ENCODE measurements at regions not wholly inside any gene's neighbourhood (a gene's known extent, or its start where the extent isn't known, plus 50 kb on each side); places are given as distances from the start of the nearest gene placed in this dataset.

- Histone ChIP-seq H3K4me3 (ENCODE audit: insufficient read depth, low read depth, low read length) (no peak overlapping the region), H3K23ac (ENCODE audit: low read depth, low read length) (no peak overlapping the region), H3K9ac (ENCODE audit: low read depth, low read length) (no peak overlapping the region), H3K9me1 (ENCODE audit: insufficient read depth, low read length) (no peaks in the 10 kb centered on the region), H3K9me3 (ENCODE audit: control insufficient read depth, insufficient read depth, low read length) (peaks cover 37% of the 10 kb centered on the region), H3K27me3 (ENCODE audit: control insufficient read depth, insufficient read depth, low read length) (no peaks in the 10 kb centered on the region), H3K4me2 (ENCODE audit: low read depth, low read length) (no peak overlapping the region), H2BK15ac (ENCODE audit: low read depth, low read length) (no peak overlapping the region), H3K79me1 (ENCODE audit: low read depth in 1 of 2, low read length in 2 of 2) (no peaks in the 10 kb centered on the region), H3K56ac (ENCODE audit: extremely low read depth, insufficient read depth, low read length) (no peak overlapping the region), H2AK5ac (ENCODE audit: low read depth, low read length) (no peak overlapping the region), H3K27ac (ENCODE audit: insufficient read depth, low read length) (no peak overlapping the region), H4K8ac (ENCODE audit: low read depth in 2 of 2, low read length in 2 of 2) (no peak overlapping the region), H2BK120ac (ENCODE audit: low read depth, low read length) (no peak overlapping the region), H4K5ac (ENCODE audit: low read depth, low read length) (no peak overlapping the region), H4K91ac (ENCODE audit: insufficient read depth, low read depth, low read length) (no peak overlapping the region), H3K18ac (ENCODE audit: low read depth, low read length) (no peak overlapping the region), H2AK9ac (replicated peaks; ENCODE audit: low read depth, low read length, poor library complexity) (no peak overlapping the region), H2AFZ (replicated peaks; ENCODE audit: low read length, poor library complexity) (no peak overlapping the region), H3K14ac (replicated peaks; ENCODE audit: low read depth, low read length) (no peak overlapping the region), H3K4ac (ENCODE audit: low read depth, low read length) (no peak overlapping the region), H2BK20ac (ENCODE audit: low read depth, low read length) (no peak overlapping the region), H3K4me1 (ENCODE audit: control insufficient read depth, insufficient read depth, low read length) (no peaks in the 10 kb centered on the region), H2BK5ac (ENCODE audit: low read depth, low read length, poor library complexity, severe bottlenecking) (no peak overlapping the region), H4K20me1 (ENCODE audit: insufficient read depth, low read length) (no peaks in the 10 kb centered on the region), H3K36me3 (ENCODE audit: control insufficient read depth, insufficient read depth, low read length) (no peaks in the 10 kb centered on the region)
- no peak for ATAC-seq (ENCODE audit: low read depth)
- dilution Hi-C loops (cut with HindIII; ENCODE audit: low sequenced_read_pairs, unreplicated experiment) (no loop called here), intact Hi-C loops (cut with micrococcal nuclease) (no loop called here), in situ Hi-C loops (cut with MboI; ENCODE audit: low sequenced_read_pairs) (no loop called here)
- ChIA-PET POLR2A (ENCODE audit: unreplicated experiment) (no interaction called here), CTCF (no interaction called here)
- DNase-seq, result no peak
- BruUV-seq (replicated peaks), result no TSS peak
- TF ChIP-seq SMC3 (IDR thresholded peaks at IDR 0.05; ENCODE audit: low read depth, low read length) (no peak), BHLHE40 (IDR thresholded peaks at IDR 0.05; ENCODE audit: low read depth, low read length) (no peak), FOS (IDR thresholded peaks at IDR 0.05; ENCODE audit: low read depth, low read length) (no peak), POLR2A (IDR thresholded peaks at IDR 0.05; ENCODE audit: low read depth, low read length) (no peak), MAZ (IDR thresholded peaks at IDR 0.05; ENCODE audit: borderline replicate concordance, low read depth, low read length) (no peak), MXI1 (IDR thresholded peaks at IDR 0.05; ENCODE audit: borderline replicate concordance, low read depth, low read length) (no peak), CHD1 (IDR thresholded peaks at IDR 0.05; ENCODE audit: low read depth, low read length) (no peak), CEBPB (IDR thresholded peaks at IDR 0.05; ENCODE audit: low read depth, low read length) (no peak), RFX5 (IDR thresholded peaks at IDR 0.05; ENCODE audit: low read depth, low read length) (no peak), MAFK (IDR thresholded peaks at IDR 0.05; ENCODE audit: low read depth, low read length) (no peak)
- TF ChIP-seq, protein P1, sequence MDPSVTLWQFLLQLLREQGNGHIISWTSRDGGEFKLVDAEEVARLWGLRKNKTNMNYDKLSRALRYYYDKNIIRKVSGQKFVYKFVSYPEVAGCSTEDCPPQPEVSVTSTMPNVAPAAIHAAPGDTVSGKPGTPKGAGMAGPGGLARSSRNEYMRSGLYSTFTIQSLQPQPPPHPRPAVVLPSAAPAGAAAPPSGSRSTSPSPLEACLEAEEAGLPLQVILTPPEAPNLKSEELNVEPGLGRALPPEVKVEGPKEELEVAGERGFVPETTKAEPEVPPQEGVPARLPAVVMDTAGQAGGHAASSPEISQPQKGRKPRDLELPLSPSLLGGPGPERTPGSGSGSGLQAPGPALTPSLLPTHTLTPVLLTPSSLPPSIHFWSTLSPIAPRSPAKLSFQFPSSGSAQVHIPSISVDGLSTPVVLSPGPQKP (IDR thresholded peaks at IDR 0.05; ENCODE audit: borderline replicate concordance, low read depth, low read length), result no peak
- TF ChIP-seq, protein P2, sequence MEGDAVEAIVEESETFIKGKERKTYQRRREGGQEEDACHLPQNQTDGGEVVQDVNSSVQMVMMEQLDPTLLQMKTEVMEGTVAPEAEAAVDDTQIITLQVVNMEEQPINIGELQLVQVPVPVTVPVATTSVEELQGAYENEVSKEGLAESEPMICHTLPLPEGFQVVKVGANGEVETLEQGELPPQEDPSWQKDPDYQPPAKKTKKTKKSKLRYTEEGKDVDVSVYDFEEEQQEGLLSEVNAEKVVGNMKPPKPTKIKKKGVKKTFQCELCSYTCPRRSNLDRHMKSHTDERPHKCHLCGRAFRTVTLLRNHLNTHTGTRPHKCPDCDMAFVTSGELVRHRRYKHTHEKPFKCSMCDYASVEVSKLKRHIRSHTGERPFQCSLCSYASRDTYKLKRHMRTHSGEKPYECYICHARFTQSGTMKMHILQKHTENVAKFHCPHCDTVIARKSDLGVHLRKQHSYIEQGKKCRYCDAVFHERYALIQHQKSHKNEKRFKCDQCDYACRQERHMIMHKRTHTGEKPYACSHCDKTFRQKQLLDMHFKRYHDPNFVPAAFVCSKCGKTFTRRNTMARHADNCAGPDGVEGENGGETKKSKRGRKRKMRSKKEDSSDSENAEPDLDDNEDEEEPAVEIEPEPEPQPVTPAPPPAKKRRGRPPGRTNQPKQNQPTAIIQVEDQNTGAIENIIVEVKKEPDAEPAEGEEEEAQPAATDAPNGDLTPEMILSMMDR (conservative IDR thresholded peaks at IDR 0.05; ENCODE audit: low read depth, low read length), result no peak
- 58% methylated on average over 3 of the region's 23 CpGs; no CpG with 5 or more reads in 1 of the 2 experiments for WGBS, 2 experiments (ENCODE audit: extremely low coverage in 2 of 2, insufficient read length in 1 of 2)
These were observed 1157.5 kb downstream of the BRD1 start for GRCh38 chr22:48669986-48670716.

Data from IMR-90 (cell line).